RWPE2 (cell line): ENCODE measurements at regions not wholly inside any gene's neighbourhood (a gene's known extent, or its start where the extent isn't known, plus 50 kb on each side); places are given as distances from the start of the nearest gene placed in this dataset.

Experiments
- ATAC-seq: fragments of 200-7000 bp; cut with Tn5 transposase; 3 replicates; pipeline ENCODE4 v1.9.1; 2021; ENCODE audit warnings: low read depth
- DNase-seq: peaks from one replicate; pipeline ENCODE4 v3.0.0-alpha.2; 2020; ENCODE audit warnings: low spot score
- H3K27ac ChIP-seq: fragments of 450-650 bp; 2 replicates; pipeline ENCODE4 v1.5.1; 2017; ENCODE audit warnings: mild to moderate bottlenecking; ENCODE audit not compliant: poor library complexity, severe bottlenecking
- H3K27me3 ChIP-seq: fragments of 250-450 bp; sonication (Bioruptor Pico); 2 replicates; pipeline ENCODE4 v1.5.1; 2021; ENCODE audit warnings: mild to moderate bottlenecking, moderate library complexity; ENCODE audit not compliant: insufficient read depth, poor library complexity, severe bottlenecking
- H3K36me3 ChIP-seq: fragments of 250-450 bp; sonication (Bioruptor Pico); 2 replicates; pipeline ENCODE4 v1.5.1; 2020; ENCODE audit warnings: low read depth, mild to moderate bottlenecking, moderate library complexity
- H3K4me1 ChIP-seq: fragments of 250-450 bp; sonication (Bioruptor Pico); 2 replicates; pipeline ENCODE4 v1.5.1; 2021; ENCODE audit warnings: mild to moderate bottlenecking, moderate library complexity; ENCODE audit not compliant: insufficient read depth, poor library complexity, severe bottlenecking
- H3K4me3 ChIP-seq: fragments of 250-450 bp; sonication (Bioruptor Pico); 2 replicates; pipeline ENCODE4 v1.5.1; 2021; ENCODE audit warnings: mild to moderate bottlenecking, moderate library complexity; ENCODE audit not compliant: severe bottlenecking
- H3K9me3 ChIP-seq: fragments of 250-450 bp; sonication (Bioruptor Pico); 2 replicates; pipeline ENCODE4 v1.5.1; 2021; ENCODE audit warnings: mild to moderate bottlenecking, moderate library complexity; ENCODE audit not compliant: severe bottlenecking
- TF ChIP-seq, protein P1 (sequence below): fragments of 450-650 bp; IDR thresholded peaks from one replicate; pipeline ENCODE4 v1.5.1; 2017; ENCODE audit warnings: mild to moderate bottlenecking, moderate library complexity; ENCODE audit not compliant: poor library complexity, severe bottlenecking

DNA sequence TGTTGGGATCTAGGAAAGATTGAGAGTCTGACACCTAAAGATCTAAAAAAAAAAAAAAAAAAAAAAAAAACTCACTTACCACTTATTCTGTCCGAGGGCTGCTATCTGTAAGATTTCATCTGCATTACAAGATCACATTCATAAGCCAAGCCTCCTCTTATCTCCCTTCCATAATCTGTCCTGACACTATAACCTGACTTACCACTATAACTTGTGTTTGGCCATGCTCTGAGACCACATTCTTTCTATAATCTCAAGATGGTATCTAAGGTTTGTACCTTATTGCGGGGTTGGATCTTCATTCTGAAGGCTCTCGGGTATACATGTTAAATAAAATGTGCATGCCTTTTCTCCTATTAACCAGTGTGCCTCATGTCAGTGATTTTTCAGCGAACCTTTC, 144.4 kb downstream of the MAGEB17 start:
- TF ChIP-seq, protein P1, sequence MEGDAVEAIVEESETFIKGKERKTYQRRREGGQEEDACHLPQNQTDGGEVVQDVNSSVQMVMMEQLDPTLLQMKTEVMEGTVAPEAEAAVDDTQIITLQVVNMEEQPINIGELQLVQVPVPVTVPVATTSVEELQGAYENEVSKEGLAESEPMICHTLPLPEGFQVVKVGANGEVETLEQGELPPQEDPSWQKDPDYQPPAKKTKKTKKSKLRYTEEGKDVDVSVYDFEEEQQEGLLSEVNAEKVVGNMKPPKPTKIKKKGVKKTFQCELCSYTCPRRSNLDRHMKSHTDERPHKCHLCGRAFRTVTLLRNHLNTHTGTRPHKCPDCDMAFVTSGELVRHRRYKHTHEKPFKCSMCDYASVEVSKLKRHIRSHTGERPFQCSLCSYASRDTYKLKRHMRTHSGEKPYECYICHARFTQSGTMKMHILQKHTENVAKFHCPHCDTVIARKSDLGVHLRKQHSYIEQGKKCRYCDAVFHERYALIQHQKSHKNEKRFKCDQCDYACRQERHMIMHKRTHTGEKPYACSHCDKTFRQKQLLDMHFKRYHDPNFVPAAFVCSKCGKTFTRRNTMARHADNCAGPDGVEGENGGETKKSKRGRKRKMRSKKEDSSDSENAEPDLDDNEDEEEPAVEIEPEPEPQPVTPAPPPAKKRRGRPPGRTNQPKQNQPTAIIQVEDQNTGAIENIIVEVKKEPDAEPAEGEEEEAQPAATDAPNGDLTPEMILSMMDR = no peak
- Histone ChIP-seq H3K4me3 (no peak overlapping the region), H3K4me1 (no peaks in the 10 kb centered on the region), H3K36me3 (no peaks in the 10 kb centered on the region), H3K9me3 (no peaks in the 10 kb centered on the region), H3K27ac (no peak overlapping the region), H3K27me3 (no peaks in the 10 kb centered on the region)
- ATAC-seq (no peak), DNase-seq (no peak)

DNA sequence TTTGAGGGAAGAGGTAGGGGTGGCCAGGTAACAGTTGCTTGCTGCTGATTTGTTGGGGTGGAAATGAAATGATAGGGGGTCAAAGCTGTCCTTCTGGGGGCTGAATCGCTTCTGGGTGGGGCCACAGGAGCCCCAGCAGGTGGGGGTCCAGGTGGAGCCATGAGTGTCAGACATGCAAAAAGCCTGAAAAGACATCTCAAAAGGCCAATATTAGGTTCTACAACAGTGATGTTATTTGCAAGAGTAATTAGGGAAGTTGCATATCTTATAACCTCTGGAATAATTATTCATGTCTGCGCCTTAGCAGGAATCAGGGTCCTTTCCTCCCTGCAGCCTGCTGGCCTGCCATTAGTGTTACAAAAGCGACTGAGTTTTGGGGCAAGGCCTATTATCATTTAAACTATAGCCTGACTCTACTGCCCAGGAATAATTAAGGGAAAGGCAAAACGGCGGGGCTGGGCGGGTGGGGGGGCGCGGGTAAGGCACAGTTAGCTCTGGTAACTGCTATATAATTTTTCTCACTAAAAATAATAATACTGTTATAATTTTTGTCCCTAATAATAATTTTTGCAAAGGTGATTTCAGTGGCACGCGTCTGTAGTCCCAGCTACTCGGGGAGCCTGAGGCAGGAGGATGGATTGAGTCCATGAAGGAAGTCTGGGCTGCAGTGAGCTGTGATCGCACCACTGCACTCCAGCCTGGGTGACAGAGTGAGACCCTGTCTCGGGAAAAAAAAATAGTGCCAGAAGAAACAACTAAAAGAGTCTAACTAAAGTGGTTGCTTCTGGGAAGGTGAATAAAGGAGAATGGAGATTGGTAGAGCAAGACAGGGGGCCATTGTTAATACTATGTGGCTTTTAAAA, 145.7 kb downstream of the MAGEB17 start:
- no peaks in the 10 kb centered on the region for H3K4me1 ChIP-seq
- no peak for ATAC-seq
- no peaks in the 10 kb centered on the region for H3K9me3 ChIP-seq
- H3K27ac ChIP-seq = no peak overlapping the region
- H3K36me3 ChIP-seq = no peaks in the 10 kb centered on the region
- DNase-seq = no peak
- TF ChIP-seq, protein P1 = no peak
- no peaks in the 10 kb centered on the region for H3K27me3 ChIP-seq
- no peak overlapping the region for H3K4me3 ChIP-seq

DNA sequence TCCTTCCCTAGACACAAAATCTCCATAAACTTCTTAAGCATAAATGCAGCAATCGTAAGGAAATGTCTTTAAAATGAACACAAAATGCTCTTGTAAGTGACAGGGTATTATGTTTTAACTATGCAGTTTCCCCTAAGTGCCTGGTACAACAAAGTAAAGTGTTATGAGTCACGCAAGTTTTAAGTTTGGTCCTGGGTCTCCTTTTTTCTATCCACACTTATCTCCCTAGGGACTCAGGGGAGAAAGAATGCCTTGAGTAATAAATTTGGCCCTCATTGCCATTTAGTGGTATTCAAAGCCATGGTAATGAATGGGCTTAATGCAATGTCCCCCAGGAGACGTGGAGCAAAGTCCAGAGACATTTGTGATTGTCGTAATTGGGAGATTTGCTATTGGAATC, 149.1 kb downstream of the MAGEB17 start:
- DNase-seq (no peak), ATAC-seq (no peak)
- Histone ChIP-seq H3K27ac (no peak overlapping the region), H3K4me3 (no peak overlapping the region), H3K36me3 (no peaks in the 10 kb centered on the region), H3K4me1 (no peaks in the 10 kb centered on the region), H3K27me3 (no peaks in the 10 kb centered on the region), H3K9me3 (no peaks in the 10 kb centered on the region)
- TF ChIP-seq, protein P1 = no peak

DNA sequence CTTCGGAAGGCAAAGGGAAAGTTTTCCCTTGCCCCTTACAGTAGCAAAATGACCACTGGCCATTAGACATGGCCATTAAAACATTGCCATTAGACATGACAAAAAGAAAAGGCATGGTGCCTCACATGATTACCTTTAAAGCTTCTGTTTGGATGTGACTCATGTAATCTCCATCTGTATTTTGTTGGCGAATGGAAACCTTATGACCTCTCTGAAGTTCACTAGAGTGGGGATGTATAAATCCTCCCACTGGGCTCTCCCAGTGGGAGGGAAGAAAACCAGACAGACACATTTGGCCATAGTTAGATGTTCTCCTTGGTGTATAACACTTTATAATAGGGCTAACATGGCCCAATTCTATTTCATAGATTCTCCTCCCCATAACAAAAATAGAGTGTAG, 152.6 kb downstream of the MAGEB17 start:
- ATAC-seq (no peak), DNase-seq (no peak)
- no peaks in the 10 kb centered on the region for H3K4me1 ChIP-seq
- TF ChIP-seq, protein P1 = no peak
- H3K27ac ChIP-seq = no peak overlapping the region
- no peaks in the 10 kb centered on the region for H3K36me3 ChIP-seq
- no peaks in the 10 kb centered on the region for H3K27me3 ChIP-seq
- H3K4me3 ChIP-seq = no peak overlapping the region
- H3K9me3 ChIP-seq = no peaks in the 10 kb centered on the region

DNA sequence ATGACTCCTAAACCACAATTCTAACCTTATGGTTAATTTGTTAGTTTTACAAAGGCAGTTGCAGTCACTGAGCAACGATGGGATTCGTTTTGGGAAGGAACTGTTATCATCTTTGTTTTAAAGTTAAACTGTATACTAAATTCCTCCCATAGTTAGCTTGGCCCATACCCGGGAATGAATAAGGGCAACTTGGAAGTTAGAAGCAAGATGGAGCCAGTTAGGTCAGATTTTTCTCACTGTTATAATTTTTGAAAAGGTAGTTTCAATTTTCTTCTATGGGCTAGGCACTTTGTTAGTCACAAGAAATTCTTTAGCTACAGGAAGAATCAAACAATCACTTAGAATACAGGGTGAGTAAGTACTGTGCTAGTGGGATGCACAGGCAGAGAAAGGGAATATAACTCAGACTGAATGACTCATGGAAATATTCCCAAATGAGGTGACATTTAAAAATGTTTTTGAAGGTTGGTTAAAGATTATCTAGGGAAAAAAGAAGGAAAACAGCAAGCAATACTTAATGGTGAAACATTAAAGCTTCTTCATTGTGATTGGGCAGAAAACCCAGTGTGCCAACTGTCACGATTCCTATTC, 153.6 kb downstream of the MAGEB17 start:
- H3K9me3 ChIP-seq = no peaks in the 10 kb centered on the region
- H3K4me1 ChIP-seq = no peaks in the 10 kb centered on the region
- no peaks in the 10 kb centered on the region for H3K27me3 ChIP-seq
- H3K36me3 ChIP-seq = no peaks in the 10 kb centered on the region
- H3K4me3 ChIP-seq = no peak overlapping the region
- TF ChIP-seq, protein P1 = no peak
- no peak overlapping the region for H3K27ac ChIP-seq
- ATAC-seq (no peak), DNase-seq (no peak)
